ENCODE measurements at regions not wholly inside any gene's neighbourhood (a gene's known extent, or its start where the extent isn't known, plus 50 kb on each side); places are given as distances from the start of the nearest gene placed in this dataset.

- no peaks in the 10 kb centered on the region for H3K4me1 ChIP-seq (ENCODE audit: control insufficient read depth in 1 of 2, insufficient read depth in 2 of 2, low read length in 2 of 2)
- no TSS peak for BruUV-seq (replicated peaks)
- H4K20me1 ChIP-seq (ENCODE audit: insufficient read depth), result no peaks in the 10 kb centered on the region
- no peak overlapping the region for H3K4me3 ChIP-seq (replicated peaks in 1 of 2; ENCODE audit: low read depth in 1 of 2, low read length in 2 of 2)
- no peak overlapping the region for H3K27ac ChIP-seq (ENCODE audit: low read depth, low read length)
- RAD21 ChIA-PET (ENCODE audit: low non-redundant PET in 1 of 2, low total read pairs in 2 of 2, uncharacterized antibody in 2 of 2, unreplicated experiment in 2 of 2), result no interaction called here
- DNase-seq (ENCODE audit: low read depth, low spot score), result no peak
- H3K9ac ChIP-seq (ENCODE audit: low read length), result no peak overlapping the region
- ATAC-seq, result no peak
- CTCF ChIA-PET, result no interaction called here
- POLR2A ChIA-PET, result no interaction called here
- H3K9me2 ChIP-seq (ENCODE audit: insufficient read depth), result no peaks in the 10 kb centered on the region
- H3K4me2 ChIP-seq (ENCODE audit: low read length), result no peak overlapping the region
- H3K36me3 ChIP-seq (ENCODE audit: control insufficient read depth in 1 of 2, insufficient read depth in 2 of 2, low read length in 2 of 2), result no peaks in the 10 kb centered on the region
- no peak overlapping the region for H2AFZ ChIP-seq (ENCODE audit: low read depth, low read length, poor library complexity, severe bottlenecking)
- H3K27me3 ChIP-seq (ENCODE audit: insufficient read depth, low read length), result no peaks in the 10 kb centered on the region
- no peaks in the 10 kb centered on the region for H3K79me2 ChIP-seq (ENCODE audit: insufficient read depth, low read length)
- TF ChIP-seq EZH2phosphoT487 (IDR thresholded peaks at IDR 0.05; ENCODE audit: borderline replicate concordance) (no peak), POLR2A (IDR thresholded peaks at IDR 0.05; ENCODE audit: borderline replicate concordance, extremely low read depth, insufficient read depth, insufficient read length) (no peak), ATF3 (IDR thresholded peaks at IDR 0.05) (no peak), RAD21 (IDR thresholded peaks at IDR 0.05; ENCODE audit: low read depth) (no peak), REST (IDR thresholded peaks at IDR 0.05; ENCODE audit: low read depth) (no peak), CBX3 (IDR thresholded peaks at IDR 0.05; ENCODE audit: low read depth) (no peak), JUND (IDR thresholded peaks at IDR 0.05) (no peak), POLR2AphosphoS5 (IDR thresholded peaks at IDR 0.05; ENCODE audit: low read depth, low read length) (no peak), SIN3A (IDR thresholded peaks at IDR 0.05; ENCODE audit: low read depth) (no peak), TCF7L2 (IDR thresholded peaks at IDR 0.05; ENCODE audit: borderline replicate concordance, extremely low read depth, insufficient read depth, insufficient read length) (no peak), ZBTB33 (IDR thresholded peaks at IDR 0.05; ENCODE audit: extremely low read depth, insufficient replicate concordance, low read length) (no peak), CEBPB (IDR thresholded peaks at IDR 0.05; ENCODE audit: low read depth) (no peak), EZH2 (IDR thresholded peaks at IDR 0.05) (no peak), SP1 (IDR thresholded peaks at IDR 0.05; ENCODE audit: low read depth) (no peak), MAX (IDR thresholded peaks at IDR 0.05) (no peak), SRF (IDR thresholded peaks at IDR 0.05; ENCODE audit: low read depth) (no peak)
- intact Hi-C loops (cut with micrococcal nuclease), result no loop called here
- peaks cover 0 to 21% of the 10 kb centered on the region in 2 experiments; a peak in 2 of 4 replicates for H3K9me3 ChIP-seq (ENCODE audit: control insufficient read depth in 1 of 2, insufficient read depth in 1 of 2, low read depth in 1 of 2, low read length in 2 of 2)
These were observed 128.1 kb downstream of the TUBA3C start for GRCh38 chr13:19053561-19053960.

Measured in HCT116 (cell line).